ENCODE measurements at regions not wholly inside any gene's neighbourhood (a gene's known extent, or its start where the extent isn't known, plus 50 kb on each side); places are given as distances from the start of the nearest gene placed in this dataset.

DNA sequence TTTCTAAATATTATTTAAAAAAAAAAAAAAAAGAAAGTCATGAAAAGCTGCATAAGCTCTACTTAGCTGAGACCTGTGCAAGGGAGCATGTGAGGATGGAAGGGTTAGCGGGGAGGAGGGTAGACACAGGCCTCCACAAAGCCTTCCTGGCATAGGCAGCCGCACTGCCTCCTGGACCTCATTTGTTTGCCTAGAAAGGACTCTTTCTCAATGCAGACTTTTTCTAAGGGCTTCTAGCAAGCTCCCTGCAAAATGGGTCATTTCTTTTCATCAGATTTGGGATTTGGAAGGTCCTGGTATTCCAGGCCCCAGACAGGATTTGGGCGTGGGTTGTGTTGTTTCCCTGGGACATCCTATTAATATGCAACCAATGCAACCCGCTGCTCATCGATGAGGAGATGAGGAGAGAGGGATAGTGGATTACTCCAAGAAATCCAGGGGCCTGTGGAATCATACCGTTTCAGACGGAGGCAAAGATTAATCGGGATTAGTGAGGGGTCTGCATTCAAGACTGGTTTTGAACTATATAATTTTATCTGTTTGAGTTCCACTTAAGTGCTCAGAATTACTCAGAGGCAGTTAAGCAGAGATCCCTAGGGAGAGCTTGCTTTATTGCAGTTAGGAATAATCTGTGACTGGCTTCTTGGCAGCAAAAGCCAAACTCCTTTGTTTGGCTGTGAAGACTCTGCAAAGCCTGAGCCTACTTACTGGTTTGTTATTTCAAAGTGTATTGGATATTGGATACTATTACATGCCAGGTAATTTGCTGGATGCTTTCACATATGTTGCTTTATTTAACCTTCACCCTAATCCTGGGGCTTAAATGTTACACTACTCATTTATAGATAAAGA lies 106.9 kb upstream of the NAV2 start:
- peaks cover 7% of the 10 kb centered on the region for H3K27me3 Mint-ChIP-seq (ENCODE audit: unreplicated experiment)
- H3K4me3 Mint-ChIP-seq (ENCODE audit: unreplicated experiment): no peak overlapping the region
- TF ChIP-seq, protein P1, sequence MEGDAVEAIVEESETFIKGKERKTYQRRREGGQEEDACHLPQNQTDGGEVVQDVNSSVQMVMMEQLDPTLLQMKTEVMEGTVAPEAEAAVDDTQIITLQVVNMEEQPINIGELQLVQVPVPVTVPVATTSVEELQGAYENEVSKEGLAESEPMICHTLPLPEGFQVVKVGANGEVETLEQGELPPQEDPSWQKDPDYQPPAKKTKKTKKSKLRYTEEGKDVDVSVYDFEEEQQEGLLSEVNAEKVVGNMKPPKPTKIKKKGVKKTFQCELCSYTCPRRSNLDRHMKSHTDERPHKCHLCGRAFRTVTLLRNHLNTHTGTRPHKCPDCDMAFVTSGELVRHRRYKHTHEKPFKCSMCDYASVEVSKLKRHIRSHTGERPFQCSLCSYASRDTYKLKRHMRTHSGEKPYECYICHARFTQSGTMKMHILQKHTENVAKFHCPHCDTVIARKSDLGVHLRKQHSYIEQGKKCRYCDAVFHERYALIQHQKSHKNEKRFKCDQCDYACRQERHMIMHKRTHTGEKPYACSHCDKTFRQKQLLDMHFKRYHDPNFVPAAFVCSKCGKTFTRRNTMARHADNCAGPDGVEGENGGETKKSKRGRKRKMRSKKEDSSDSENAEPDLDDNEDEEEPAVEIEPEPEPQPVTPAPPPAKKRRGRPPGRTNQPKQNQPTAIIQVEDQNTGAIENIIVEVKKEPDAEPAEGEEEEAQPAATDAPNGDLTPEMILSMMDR (IDR thresholded peaks at IDR 0.05; ENCODE audit: unreplicated experiment): no peak
- H3K36me3 Mint-ChIP-seq (ENCODE audit: low read depth, unreplicated experiment): peaks cover 10% of the 10 kb centered on the region
- H3K4me1 Mint-ChIP-seq (ENCODE audit: unreplicated experiment): peaks cover 8% of the 10 kb centered on the region
- DNase-seq (ENCODE audit: low spot score): no peak
- no peak overlapping the region for H3K27ac Mint-ChIP-seq (ENCODE audit: unreplicated experiment)
- peaks cover 5% of the 10 kb centered on the region for H3K9me3 Mint-ChIP-seq (ENCODE audit: unreplicated experiment)

GRCh38 chr11:19604679-19605375 lies 107.8 kb upstream of the NAV2 start:
- H3K27ac Mint-ChIP-seq (ENCODE audit: unreplicated experiment): no peak overlapping the region
- TF ChIP-seq, protein P1 (IDR thresholded peaks at IDR 0.05; ENCODE audit: unreplicated experiment): no peak
- peaks cover 8% of the 10 kb centered on the region for H3K4me1 Mint-ChIP-seq (ENCODE audit: unreplicated experiment)
- DNase-seq (ENCODE audit: low spot score): no peak
- no peak overlapping the region for H3K4me3 Mint-ChIP-seq (ENCODE audit: unreplicated experiment)
- H3K36me3 Mint-ChIP-seq (ENCODE audit: low read depth, unreplicated experiment): peaks cover 5% of the 10 kb centered on the region
- H3K27me3 Mint-ChIP-seq (ENCODE audit: unreplicated experiment): peaks cover 7% of the 10 kb centered on the region
- no peaks in the 10 kb centered on the region for H3K9me3 Mint-ChIP-seq (ENCODE audit: unreplicated experiment)

- H3K27me3 Mint-ChIP-seq (ENCODE audit: unreplicated experiment): peaks cover 7% of the 10 kb centered on the region
- H3K9me3 Mint-ChIP-seq (ENCODE audit: unreplicated experiment): no peaks in the 10 kb centered on the region
- DNase-seq (ENCODE audit: low spot score): no peak
- H3K36me3 Mint-ChIP-seq (ENCODE audit: low read depth, unreplicated experiment): peaks cover 5% of the 10 kb centered on the region
- H3K4me1 Mint-ChIP-seq (ENCODE audit: unreplicated experiment): peaks cover 6% of the 10 kb centered on the region
- H3K4me3 Mint-ChIP-seq (ENCODE audit: unreplicated experiment): no peak overlapping the region
- H3K27ac Mint-ChIP-seq (ENCODE audit: unreplicated experiment): no peak overlapping the region
- TF ChIP-seq, protein P1 (IDR thresholded peaks at IDR 0.05; ENCODE audit: unreplicated experiment): no peak
These were observed 108.9 kb upstream of the NAV2 start for GRCh38 chr11:19603771-19604170.

- TF ChIP-seq, protein P1 (IDR thresholded peaks at IDR 0.05; ENCODE audit: unreplicated experiment): no peak
- Mint-ChIP-seq H3K4me3 (ENCODE audit: unreplicated experiment) (no peak overlapping the region), H3K27ac (ENCODE audit: unreplicated experiment) (no peak overlapping the region), H3K36me3 (ENCODE audit: low read depth, unreplicated experiment) (peaks cover 5% of the 10 kb centered on the region), H3K9me3 (ENCODE audit: unreplicated experiment) (no peaks in the 10 kb centered on the region), H3K27me3 (ENCODE audit: unreplicated experiment) (peaks cover 6% of the 10 kb centered on the region), H3K4me1 (ENCODE audit: unreplicated experiment) (peaks cover 3% of the 10 kb centered on the region)
- no peak for DNase-seq (ENCODE audit: low spot score)
These were observed 109.7 kb upstream of the NAV2 start for GRCh38 chr11:19602891-19603290.

- H3K4me1 Mint-ChIP-seq (ENCODE audit: unreplicated experiment): peaks cover under 1% of the 10 kb centered on the region
- H3K9me3 Mint-ChIP-seq (ENCODE audit: unreplicated experiment): no peaks in the 10 kb centered on the region
- peaks cover 5% of the 10 kb centered on the region for H3K36me3 Mint-ChIP-seq (ENCODE audit: low read depth, unreplicated experiment)
- TF ChIP-seq, protein P1 (IDR thresholded peaks at IDR 0.05; ENCODE audit: unreplicated experiment): no peak
- no peak overlapping the region for H3K27ac Mint-ChIP-seq (ENCODE audit: unreplicated experiment)
- no peak for DNase-seq (ENCODE audit: low spot score)
- H3K27me3 Mint-ChIP-seq (ENCODE audit: unreplicated experiment): peaks cover 3% of the 10 kb centered on the region
- H3K4me3 Mint-ChIP-seq (ENCODE audit: unreplicated experiment): no peak overlapping the region
These were observed 110.2 kb upstream of the NAV2 start for GRCh38 chr11:19602406-19602805.
